DND-41 (cell line): ENCODE measurements at regions not wholly inside any gene's neighbourhood (a gene's known extent, or its start where the extent isn't known, plus 50 kb on each side); places are given as distances from the start of the nearest gene placed in this dataset.
"Not testable (repeated sequence)": the region's sequence is repeated elsewhere in the genome, so short reads cannot be mapped to it uniquely, and the experiment has no call there.

Experiments used
- ATAC-seq: fragments of 200-7000 bp; cut with Tn5 transposase; 3 replicates; pipeline ENCODE4 v1.9.1; 2021; ENCODE audit warnings: low read depth; ENCODE audit not compliant: insufficient read depth
- DNase-seq: peaks from one replicate; pipeline ENCODE4 v3.0.0-alpha.2; 2020
- H2AFZ ChIP-seq: 2 replicates; pipeline ENCODE4 v1.6.0; 2012; ENCODE audit warnings: low read depth, low read length
- H3K27ac ChIP-seq: 2 replicates; pipeline ENCODE4 v1.5.1; 2012; ENCODE audit warnings: low read length, inconsistent platforms
- H3K27me3 ChIP-seq: fragments of 200-600 bp; sonication (generic); 2 replicates; pipeline ENCODE4 v1.6.0; 2012; ENCODE audit warnings: low read length, mild to moderate bottlenecking, inconsistent platforms; ENCODE audit not compliant: insufficient read depth, poor library complexity
- H3K36me3 ChIP-seq: 2 replicates; pipeline ENCODE4 v1.5.1; 2012; ENCODE audit warnings: low read length, inconsistent platforms; ENCODE audit not compliant: insufficient read depth
- H3K4me1 ChIP-seq: 2 replicates; pipeline ENCODE4 v1.5.1; 2012; ENCODE audit warnings: mild to moderate bottlenecking, low read length; ENCODE audit not compliant: insufficient read depth
- H3K4me2 ChIP-seq: 2 replicates; pipeline ENCODE4 v1.6.0; 2012; ENCODE audit warnings: mild to moderate bottlenecking, moderate library complexity, low read length, inconsistent platforms; ENCODE audit not compliant: insufficient read depth
- H3K4me3 ChIP-seq, 2 experiments: fragments of 200-600 bp in 1 of 2; shearing (Covaris generic) in 1 of 2; 2 replicates each; pipeline ENCODE4 v1.5.1; 2012 to 2016; ENCODE audit warnings: inconsistent platforms in 2 of 2, low read length in 2 of 2, mild to moderate bottlenecking in 2 of 2, low read depth in 1 of 2, moderate library complexity in 1 of 2
- H3K79me2 ChIP-seq: 2 replicates; pipeline ENCODE4 v1.6.0; 2012; ENCODE audit warnings: low read length, inconsistent platforms; ENCODE audit not compliant: insufficient read depth
- H3K9ac ChIP-seq: 2 replicates; pipeline ENCODE4 v1.6.0; 2012; ENCODE audit warnings: low read depth, mild to moderate bottlenecking, inconsistent platforms, low read length, moderate library complexity
- H3K9me3 ChIP-seq: 2 replicates; pipeline ENCODE4 v1.5.1; 2012; ENCODE audit warnings: low read length, moderate library complexity, mild to moderate bottlenecking, inconsistent platforms; ENCODE audit not compliant: insufficient read depth, severe bottlenecking
- H4K20me1 ChIP-seq: 2 replicates; pipeline ENCODE4 v1.6.0; 2012; ENCODE audit warnings: low read length; ENCODE audit not compliant: insufficient read depth
- EZH2 ChIP-seq: IDR thresholded peaks from 3 replicates; pipeline ENCODE4 v1.6.1; 2012; ENCODE audit warnings: borderline replicate concordance, low read depth, mild to moderate bottlenecking, moderate library complexity, low read length, inconsistent platforms; ENCODE audit not compliant: severe bottlenecking
- TF ChIP-seq, protein P1 (sequence below): IDR thresholded peaks from 2 replicates; pipeline ENCODE4 v1.5.1; 2012; ENCODE audit warnings: borderline replicate concordance, low read length, moderate library complexity, mild to moderate bottlenecking; ENCODE audit not compliant: poor library complexity, severe bottlenecking; ENCODE audit errors: extremely low read depth

DNA sequence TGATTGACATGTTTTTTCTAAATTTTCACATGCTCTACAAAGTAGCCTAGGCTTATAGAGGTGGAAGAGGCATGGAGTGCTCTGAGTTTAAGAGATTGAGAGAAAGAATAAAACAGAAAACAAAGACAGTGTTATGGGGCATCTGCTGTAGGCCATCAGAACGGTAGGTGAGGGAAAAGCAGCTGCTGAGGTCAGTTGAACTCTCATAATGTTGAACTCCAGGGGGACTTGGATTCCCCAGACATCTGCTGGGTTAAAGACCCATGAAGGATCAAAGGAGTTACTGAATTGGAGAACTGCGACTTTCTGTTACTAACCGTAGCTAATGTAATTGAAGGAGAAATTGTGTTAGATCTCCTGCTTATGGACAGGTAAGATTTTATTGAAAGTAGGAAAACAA lies 333.9 kb downstream of the TFAP2B start:
- H3K9me3 ChIP-seq, result no peaks in the 10 kb centered on the region
- H3K27me3 ChIP-seq, result no peaks in the 10 kb centered on the region
- no peak for DNase-seq
- ATAC-seq, result no peak
- no peaks in the 10 kb centered on the region for H3K4me1 ChIP-seq
- H3K9ac ChIP-seq, result no peak overlapping the region
- no peak for TF ChIP-seq EZH2
- TF ChIP-seq, protein P1, sequence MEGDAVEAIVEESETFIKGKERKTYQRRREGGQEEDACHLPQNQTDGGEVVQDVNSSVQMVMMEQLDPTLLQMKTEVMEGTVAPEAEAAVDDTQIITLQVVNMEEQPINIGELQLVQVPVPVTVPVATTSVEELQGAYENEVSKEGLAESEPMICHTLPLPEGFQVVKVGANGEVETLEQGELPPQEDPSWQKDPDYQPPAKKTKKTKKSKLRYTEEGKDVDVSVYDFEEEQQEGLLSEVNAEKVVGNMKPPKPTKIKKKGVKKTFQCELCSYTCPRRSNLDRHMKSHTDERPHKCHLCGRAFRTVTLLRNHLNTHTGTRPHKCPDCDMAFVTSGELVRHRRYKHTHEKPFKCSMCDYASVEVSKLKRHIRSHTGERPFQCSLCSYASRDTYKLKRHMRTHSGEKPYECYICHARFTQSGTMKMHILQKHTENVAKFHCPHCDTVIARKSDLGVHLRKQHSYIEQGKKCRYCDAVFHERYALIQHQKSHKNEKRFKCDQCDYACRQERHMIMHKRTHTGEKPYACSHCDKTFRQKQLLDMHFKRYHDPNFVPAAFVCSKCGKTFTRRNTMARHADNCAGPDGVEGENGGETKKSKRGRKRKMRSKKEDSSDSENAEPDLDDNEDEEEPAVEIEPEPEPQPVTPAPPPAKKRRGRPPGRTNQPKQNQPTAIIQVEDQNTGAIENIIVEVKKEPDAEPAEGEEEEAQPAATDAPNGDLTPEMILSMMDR, result no peak
- H3K36me3 ChIP-seq, result no peaks in the 10 kb centered on the region
- no peaks in the 10 kb centered on the region for H4K20me1 ChIP-seq
- no peak overlapping the region for H2AFZ ChIP-seq
- H3K27ac ChIP-seq, result no peak overlapping the region
- H3K79me2 ChIP-seq, result no peaks in the 10 kb centered on the region
- H3K4me2 ChIP-seq, result no peak overlapping the region
- no peak overlapping the region for H3K4me3 ChIP-seq

DNA sequence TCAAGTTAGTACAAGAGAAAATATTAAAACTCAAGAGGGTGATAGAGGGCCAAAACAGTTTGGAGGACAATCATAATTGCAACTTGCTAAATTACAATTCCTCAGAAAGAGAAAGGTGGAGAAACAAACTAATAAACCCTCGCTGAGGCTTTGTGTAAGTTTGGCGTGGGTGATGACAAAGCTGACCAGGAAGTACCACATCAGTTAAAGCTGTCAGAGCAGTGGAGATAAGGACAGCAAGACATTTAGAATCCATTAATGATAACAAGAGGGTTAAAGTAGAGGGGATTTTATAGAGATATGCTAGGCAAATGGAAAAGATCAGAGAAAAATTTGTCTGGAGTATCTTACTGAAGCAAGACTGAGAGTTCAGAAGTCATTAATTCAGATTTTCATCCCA lies 334.4 kb downstream of the TFAP2B start:
- no peak for DNase-seq
- no peaks in the 10 kb centered on the region for H3K4me1 ChIP-seq
- no peaks in the 10 kb centered on the region for H3K27me3 ChIP-seq
- ATAC-seq, result no peak
- H3K4me3 ChIP-seq, result no peak overlapping the region
- no peaks in the 10 kb centered on the region for H4K20me1 ChIP-seq
- no peaks in the 10 kb centered on the region for H3K9me3 ChIP-seq
- no peaks in the 10 kb centered on the region for H3K79me2 ChIP-seq
- TF ChIP-seq, protein P1, result no peak
- TF ChIP-seq EZH2, result no peak
- no peak overlapping the region for H3K27ac ChIP-seq
- no peak overlapping the region for H2AFZ ChIP-seq
- no peaks in the 10 kb centered on the region for H3K36me3 ChIP-seq
- no peak overlapping the region for H3K9ac ChIP-seq
- H3K4me2 ChIP-seq, result no peak overlapping the region

DNA sequence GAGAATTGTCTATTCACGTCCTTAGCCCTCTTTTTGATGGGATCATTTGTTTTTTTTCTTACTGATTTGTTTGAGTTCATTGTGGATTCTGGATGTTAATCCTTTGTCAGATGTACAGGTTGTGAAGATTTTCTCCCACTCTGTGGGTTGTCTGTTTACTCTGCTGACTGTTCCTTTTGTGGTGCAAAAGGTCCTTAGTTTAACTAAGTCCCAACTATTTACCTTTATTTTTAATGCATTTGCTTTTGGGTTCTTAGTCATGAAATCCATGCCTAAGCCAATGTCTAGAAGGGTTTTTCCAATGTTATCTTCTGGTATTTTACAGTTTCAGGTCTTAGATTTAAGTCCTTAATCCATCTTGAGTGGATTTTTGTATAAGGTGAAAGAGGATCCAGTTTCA lies 336.3 kb downstream of the TFAP2B start:
- H4K20me1 ChIP-seq, H3K27me3 ChIP-seq, H3K79me2 ChIP-seq, H3K36me3 ChIP-seq, H3K4me3 ChIP-seq, DNase-seq, ATAC-seq, H3K9ac ChIP-seq, H3K9me3 ChIP-seq, H2AFZ ChIP-seq, H3K4me2 ChIP-seq, H3K27ac ChIP-seq, H3K4me1 ChIP-seq: not testable (repeated sequence)

DNA sequence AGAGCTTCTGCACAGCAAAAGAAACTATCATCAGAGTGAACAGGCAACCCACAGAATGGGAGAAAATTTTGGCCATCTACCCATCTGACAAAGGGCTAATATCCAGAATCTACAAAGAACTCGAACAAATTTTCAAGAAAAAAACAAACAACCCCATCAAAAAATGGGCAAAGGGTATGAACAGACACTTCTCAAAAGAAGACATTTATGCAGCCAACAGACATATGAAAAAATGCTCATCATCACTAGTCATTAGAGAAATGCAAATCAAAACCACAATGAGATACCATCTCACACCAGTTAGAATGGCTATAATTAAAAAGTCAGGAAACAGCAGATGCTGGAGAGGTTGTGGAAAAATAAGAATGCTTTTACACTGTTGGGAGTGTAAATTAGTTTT lies 340.6 kb downstream of the TFAP2B start:
- not testable (repeated sequence) for H3K27ac ChIP-seq, H3K9ac ChIP-seq, H4K20me1 ChIP-seq, H3K27me3 ChIP-seq, DNase-seq, H3K4me2 ChIP-seq, H3K79me2 ChIP-seq, ATAC-seq, H3K4me1 ChIP-seq, H3K36me3 ChIP-seq, H2AFZ ChIP-seq, H3K4me3 ChIP-seq, H3K9me3 ChIP-seq
